GM21390 (cell line): ENCODE measurements at regions not wholly inside any gene's neighbourhood (a gene's known extent, or its start where the extent isn't known, plus 50 kb on each side); places are given as distances from the start of the nearest gene placed in this dataset.
"Not testable (repeated sequence)": the region's sequence is repeated elsewhere in the genome, so short reads cannot be mapped to it uniquely, and the experiment has no call there.

Experiments
- ATAC-seq: cut with Tn5 transposase; IDR thresholded peaks from one replicate; pipeline ENCODE4 v1.9.1; 2021; ENCODE audit not compliant: unreplicated experiment

GRCh38 chr3:98702166-98702565 is 61.0 kb upstream of the ST3GAL6 start:
- ATAC-seq: no peak

- no peak for ATAC-seq
Measured at GRCh38 chr3:98705212-98705611, 57.9 kb upstream of the ST3GAL6 start.

GRCh38 chr3:98705694-98706093 is 57.4 kb upstream of the ST3GAL6 start:
- ATAC-seq: no peak

- not testable (repeated sequence) for ATAC-seq
Measured at GRCh38 chr3:98708681-98709080, 54.5 kb upstream of the ST3GAL6 start.

GRCh38 chr3:98709441-98709840 is 53.7 kb upstream of the ST3GAL6 start:
- ATAC-seq: no peak

GRCh38 chr3:98710067-98710659 is 53.0 kb upstream of the ST3GAL6 start:
- no peak for ATAC-seq

- ATAC-seq: no peak
Measured at GRCh38 chr3:98711426-98711825, 51.7 kb upstream of the ST3GAL6 start.

- no peak for ATAC-seq
Measured at GRCh38 chr3:98712726-98713125, 50.4 kb upstream of the ST3GAL6 start.

- not testable (repeated sequence) for ATAC-seq
Measured at GRCh38 chr3:98713332-98713731, 49.8 kb upstream of the ST3GAL6 start.
